NT2/D1 (cell line): ENCODE measurements at regions not wholly inside any gene's neighbourhood (a gene's known extent, or its start where the extent isn't known, plus 50 kb on each side); places are given as distances from the start of the nearest gene placed in this dataset.

Experiments
- DNase-seq: peaks from one replicate; pipeline ENCODE4 v3.0.0-alpha.2; 2011; ENCODE audit warnings: low read depth, low spot score
- H3K27me3 ChIP-seq: 2 replicates; pipeline ENCODE4 v1.6.0; 2011; ENCODE audit warnings: mild to moderate bottlenecking; ENCODE audit not compliant: insufficient read length, insufficient read depth
- H3K36me3 ChIP-seq: 2 replicates; pipeline ENCODE4 v1.6.1; 2011; ENCODE audit warnings: mild to moderate bottlenecking, low read length, mixed read lengths; ENCODE audit not compliant: insufficient read depth, insufficient read length
- H3K4me1 ChIP-seq: 2 replicates; pipeline ENCODE4 v1.5.1; 2011; ENCODE audit not compliant: insufficient read depth, insufficient read length
- H3K4me3 ChIP-seq: 2 replicates; pipeline ENCODE4 v1.5.1; 2011; ENCODE audit warnings: low read depth; ENCODE audit not compliant: insufficient read length
- H3K9ac ChIP-seq: 2 replicates; pipeline ENCODE4 v1.6.0; 2011; ENCODE audit warnings: low read depth; ENCODE audit not compliant: insufficient read length
- H3K9me3 ChIP-seq: 2 replicates; pipeline ENCODE4 v1.5.1; 2011; ENCODE audit warnings: mild to moderate bottlenecking, low read length; ENCODE audit not compliant: insufficient read depth
- SUZ12 ChIP-seq: IDR thresholded peaks from 2 replicates; pipeline ENCODE4 v1.6.1; 2011; ENCODE audit not compliant: insufficient read length, insufficient read depth; ENCODE audit errors: extremely low read depth
- YY1 ChIP-seq: IDR thresholded peaks from 2 replicates; pipeline ENCODE4 v1.6.1; 2011; ENCODE audit not compliant: insufficient read length, insufficient read depth
- ZNF274 ChIP-seq: IDR thresholded peaks from 2 replicates; pipeline ENCODE4 v1.6.1; 2011; ENCODE audit warnings: mild to moderate bottlenecking, low read depth, low read length

DNA sequence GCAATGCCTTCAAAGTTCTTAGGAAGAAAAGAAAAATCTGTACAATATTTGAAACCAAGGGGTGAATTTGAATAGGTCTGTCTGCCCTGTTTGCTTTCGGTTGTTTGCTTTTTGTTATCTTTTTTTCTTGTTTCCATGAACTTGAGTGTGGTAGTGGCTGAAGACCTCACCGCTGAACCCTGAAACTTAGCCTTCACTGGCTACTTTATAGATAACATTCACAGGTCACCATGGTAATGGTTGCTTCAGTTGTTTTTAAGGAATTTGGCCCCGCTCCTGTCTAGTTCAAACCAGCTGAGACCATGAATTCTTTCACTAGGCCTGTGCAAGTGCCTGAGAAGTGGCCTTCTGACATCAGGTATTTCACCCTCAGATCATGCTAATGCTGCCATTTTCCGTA, 137.0 kb upstream of the PMFBP1 start:
- no peak for DNase-seq
- Histone ChIP-seq H3K36me3 (no peaks in the 10 kb centered on the region), H3K4me1 (no peaks in the 10 kb centered on the region), H3K9me3 (peaks cover 27% of the 10 kb centered on the region), H3K9ac (no peak overlapping the region), H3K4me3 (no peak overlapping the region), H3K27me3 (no peaks in the 10 kb centered on the region)
- no peak for TF ChIP-seq YY1
- no peak for TF ChIP-seq ZNF274
- TF ChIP-seq SUZ12, result no peak

DNA sequence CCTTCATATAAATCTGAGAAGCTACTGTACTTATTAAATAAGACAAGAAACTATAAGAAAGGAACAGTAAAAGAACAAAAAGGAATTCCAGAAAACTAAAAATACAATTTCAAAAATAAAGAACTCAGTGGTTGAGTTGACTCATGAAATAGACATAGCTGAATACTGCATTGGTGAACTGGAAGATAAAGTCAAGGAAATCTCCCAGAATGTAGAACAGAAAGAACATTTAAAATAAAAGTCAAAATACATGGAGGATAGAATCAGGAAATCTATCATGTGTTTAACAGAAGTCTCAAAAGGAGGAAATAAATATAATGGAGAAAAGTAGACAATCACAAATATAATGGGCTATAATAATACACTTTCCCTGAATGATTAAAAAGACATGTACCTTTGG, 136.4 kb upstream of the PMFBP1 start:
- no peaks in the 10 kb centered on the region for H3K4me1 ChIP-seq
- TF ChIP-seq SUZ12 (no peak), YY1 (no peak), ZNF274 (no peak)
- H3K4me3 ChIP-seq, result no peak overlapping the region
- no peaks in the 10 kb centered on the region for H3K27me3 ChIP-seq
- H3K9ac ChIP-seq, result no peak overlapping the region
- H3K9me3 ChIP-seq, result peaks cover 27% of the 10 kb centered on the region
- no peak for DNase-seq
- H3K36me3 ChIP-seq, result no peaks in the 10 kb centered on the region

DNA sequence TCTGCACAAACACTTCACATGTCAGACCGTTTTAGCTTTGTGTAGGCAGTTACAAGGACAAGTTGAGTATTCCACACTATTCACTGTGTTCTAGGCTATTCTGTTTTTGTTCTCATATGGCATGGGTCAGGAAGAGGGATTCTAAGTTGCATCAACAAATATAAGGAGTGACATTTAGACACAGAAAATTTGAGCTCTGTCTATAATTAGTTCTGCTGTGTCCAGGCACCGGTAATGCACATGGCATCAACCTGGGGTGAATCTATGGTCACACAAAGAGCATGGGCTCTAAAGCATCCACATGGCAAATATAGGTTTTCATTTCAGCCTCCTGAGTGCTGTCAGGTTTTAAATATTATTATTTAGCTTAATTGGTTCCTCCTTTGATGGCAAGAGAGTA, 130.4 kb upstream of the PMFBP1 start:
- DNase-seq, result no peak
- Histone ChIP-seq H3K4me1 (no peaks in the 10 kb centered on the region), H3K4me3 (no peak overlapping the region), H3K9ac (no peak overlapping the region), H3K27me3 (no peaks in the 10 kb centered on the region), H3K36me3 (no peaks in the 10 kb centered on the region), H3K9me3 (no peaks in the 10 kb centered on the region)
- no peak for TF ChIP-seq SUZ12
- TF ChIP-seq ZNF274, result no peak

GRCh38 chr16:72301523-72302236, 129.7 kb upstream of the PMFBP1 start:
- Histone ChIP-seq H3K9ac (no peak overlapping the region), H3K36me3 (no peaks in the 10 kb centered on the region), H3K27me3 (no peaks in the 10 kb centered on the region), H3K9me3 (no peaks in the 10 kb centered on the region), H3K4me1 (no peaks in the 10 kb centered on the region), H3K4me3 (no peak overlapping the region)
- no peak for DNase-seq
- TF ChIP-seq SUZ12 (no peak), YY1 (no peak), ZNF274 (no peak)

DNA sequence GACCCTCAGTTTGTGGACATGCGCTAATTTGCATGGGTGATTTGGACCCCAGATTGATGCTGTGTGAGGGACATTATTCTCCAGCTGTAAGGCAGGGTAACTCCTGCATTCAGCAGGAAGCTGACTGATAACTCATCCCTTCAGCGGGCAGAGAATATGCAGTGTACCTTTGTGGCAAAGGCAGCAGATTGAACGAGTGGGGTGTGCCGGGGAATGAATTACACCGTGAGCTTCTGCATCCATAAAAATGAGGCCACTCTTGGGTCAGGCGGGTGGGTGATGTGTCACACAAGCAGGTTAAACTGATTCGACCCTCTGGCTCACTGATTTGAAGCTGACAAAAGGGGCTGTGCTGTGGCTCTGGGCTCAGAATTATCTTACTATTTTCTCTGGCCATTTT, 128.9 kb upstream of the PMFBP1 start:
- no peaks in the 10 kb centered on the region for H3K36me3 ChIP-seq
- no peaks in the 10 kb centered on the region for H3K27me3 ChIP-seq
- no peak overlapping the region for H3K9ac ChIP-seq
- no peaks in the 10 kb centered on the region for H3K9me3 ChIP-seq
- no peaks in the 10 kb centered on the region for H3K4me1 ChIP-seq
- TF ChIP-seq ZNF274, result no peak
- H3K4me3 ChIP-seq, result no peak overlapping the region
- no peak for DNase-seq

DNA sequence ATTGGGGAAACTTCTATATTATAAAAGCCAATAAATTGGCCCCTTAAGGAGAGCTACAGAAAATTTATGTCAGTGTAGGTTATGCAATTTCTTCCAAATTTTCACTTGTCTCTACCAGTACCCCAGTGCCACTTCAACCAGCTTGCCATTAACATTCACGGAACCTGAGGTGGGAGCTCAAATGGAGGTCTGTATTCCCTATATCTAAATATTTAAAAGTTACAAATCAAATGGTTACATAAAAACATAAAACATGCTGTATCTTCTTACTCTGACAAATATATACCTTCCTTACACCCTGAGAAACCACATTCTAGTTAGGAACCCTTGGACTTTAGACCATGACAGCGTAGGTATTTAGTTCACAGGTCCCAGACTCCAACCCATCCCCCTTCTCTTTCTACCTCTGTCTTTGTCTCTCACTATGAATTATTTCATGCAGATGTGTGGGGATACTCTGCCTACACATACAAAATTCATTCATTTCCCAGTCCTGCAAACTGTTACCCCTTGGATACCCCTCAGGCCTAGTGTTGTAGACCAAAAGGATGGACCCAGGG, 127.8 kb upstream of the PMFBP1 start:
- Histone ChIP-seq H3K4me3 (no peak overlapping the region), H3K9ac (no peak overlapping the region), H3K9me3 (no peaks in the 10 kb centered on the region), H3K36me3 (no peaks in the 10 kb centered on the region), H3K27me3 (no peaks in the 10 kb centered on the region), H3K4me1 (no peaks in the 10 kb centered on the region)
- DNase-seq, result no peak
- no peak for TF ChIP-seq SUZ12
- no peak for TF ChIP-seq ZNF274
- TF ChIP-seq YY1, result no peak

DNA sequence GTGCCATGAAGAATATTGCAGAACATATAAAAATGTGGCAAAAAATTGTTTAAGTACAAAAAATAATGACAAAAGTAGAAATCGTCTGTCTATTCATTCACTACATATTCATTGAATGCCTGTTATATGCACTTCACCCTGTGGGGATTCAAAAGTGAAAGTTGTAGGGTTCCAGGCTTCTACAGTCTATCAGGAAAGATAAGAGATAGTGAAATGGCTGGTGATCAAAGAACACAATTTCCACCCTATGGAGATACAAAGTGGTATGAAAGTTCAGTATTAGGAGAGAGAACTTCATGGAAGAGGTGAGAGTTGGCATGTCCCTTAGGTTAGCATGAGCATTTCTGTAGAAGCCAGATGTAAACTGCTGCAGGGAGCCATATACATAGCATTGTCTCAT, 127.0 kb upstream of the PMFBP1 start:
- H3K9ac ChIP-seq, result no peak overlapping the region

More for the DNA sequence above, 127.0 kb upstream of the PMFBP1 start:
- Histone ChIP-seq H3K27me3 (no peaks in the 10 kb centered on the region), H3K36me3 (no peaks in the 10 kb centered on the region), H3K4me1 (no peaks in the 10 kb centered on the region), H3K4me3 (no peak overlapping the region), H3K9me3 (no peaks in the 10 kb centered on the region)
- no peak for DNase-seq
- TF ChIP-seq YY1 (no peak), SUZ12 (no peak), ZNF274 (no peak)
